ENCODE measurements at regions not wholly inside any gene's neighbourhood (a gene's known extent, or its start where the extent isn't known, plus 50 kb on each side); places are given as distances from the start of the nearest gene placed in this dataset.

GRCh38 chr18:29737620-29738019, 1304.9 kb downstream of the DSC3 start:
- Histone ChIP-seq H3K36me3 (ENCODE audit: insufficient read depth, low read length, poor library complexity, severe bottlenecking) (no peaks in the 10 kb centered on the region), H3K4me1 (ENCODE audit: insufficient read depth, low read length, poor library complexity, severe bottlenecking) (no peaks in the 10 kb centered on the region), H3K27me3 (replicated peaks; ENCODE audit: insufficient read depth, low read depth, low read length, poor library complexity) (no peaks in the 10 kb centered on the region), H3K4me3 (ENCODE audit: low read depth, low read length, poor library complexity, severe bottlenecking) (no peak overlapping the region), H3K9me3 (ENCODE audit: low read depth, low read length, poor library complexity, severe bottlenecking) (peaks cover 3% of the 10 kb centered on the region), H3K27ac (ENCODE audit: low read depth, low read length, poor library complexity, severe bottlenecking) (no peak overlapping the region)
- intact Hi-C loops (cut with micrococcal nuclease; ENCODE audit: unreplicated experiment): no loop called here
- no TSS peak for BruUV-seq (replicated peaks)
- no peak for TF ChIP-seq CTCF (conservative IDR thresholded peaks at IDR 0.05; ENCODE audit: low read depth, low read length)
- no peak for DNase-seq (ENCODE audit: low spot score)
- ChIA-PET CTCF (no interaction called here), POLR2A (ENCODE audit: low non-redundant PET) (no interaction called here)

- H3K36me3 ChIP-seq (ENCODE audit: insufficient read depth, low read length, poor library complexity, severe bottlenecking): no peaks in the 10 kb centered on the region
- H3K27me3 ChIP-seq (replicated peaks; ENCODE audit: insufficient read depth, low read depth, low read length, poor library complexity): no peaks in the 10 kb centered on the region
- no peaks in the 10 kb centered on the region for H3K4me1 ChIP-seq (ENCODE audit: insufficient read depth, low read length, poor library complexity, severe bottlenecking)
- intact Hi-C loops (cut with micrococcal nuclease; ENCODE audit: unreplicated experiment): no loop called here
- H3K9me3 ChIP-seq (ENCODE audit: low read depth, low read length, poor library complexity, severe bottlenecking): peaks cover 3% of the 10 kb centered on the region
- H3K4me3 ChIP-seq (ENCODE audit: low read depth, low read length, poor library complexity, severe bottlenecking): no peak overlapping the region
- TF ChIP-seq EZH2 (IDR thresholded peaks at IDR 0.05; ENCODE audit: borderline replicate concordance, low read depth, low read length, poor library complexity, severe bottlenecking) (no peak), CTCF (conservative IDR thresholded peaks at IDR 0.05; ENCODE audit: low read depth, low read length) (no peak)
- no peak overlapping the region for H3K27ac ChIP-seq (ENCODE audit: low read depth, low read length, poor library complexity, severe bottlenecking)
- no peak for DNase-seq (ENCODE audit: low spot score)
- ChIA-PET CTCF (no interaction called here), POLR2A (ENCODE audit: low non-redundant PET) (no interaction called here)
- no TSS peak for BruUV-seq (replicated peaks)
Measured at GRCh38 chr18:29737190-29737589, 1305.4 kb downstream of the DSC3 start.

GRCh38 chr18:29730073-29730472, 1312.5 kb downstream of the DSC3 start:
- intact Hi-C loops (cut with micrococcal nuclease; ENCODE audit: unreplicated experiment): no loop called here
- ChIA-PET POLR2A (ENCODE audit: low non-redundant PET) (no interaction called here), CTCF (no interaction called here)
- TF ChIP-seq CTCF (conservative IDR thresholded peaks at IDR 0.05; ENCODE audit: low read depth, low read length): no peak
- TF ChIP-seq EZH2 (IDR thresholded peaks at IDR 0.05; ENCODE audit: borderline replicate concordance, low read depth, low read length, poor library complexity, severe bottlenecking): no peak
- no TSS peak for BruUV-seq (replicated peaks)
- no peak for DNase-seq (ENCODE audit: low spot score)
- Histone ChIP-seq H3K36me3 (ENCODE audit: insufficient read depth, low read length, poor library complexity, severe bottlenecking) (no peaks in the 10 kb centered on the region), H3K4me1 (ENCODE audit: insufficient read depth, low read length, poor library complexity, severe bottlenecking) (no peaks in the 10 kb centered on the region), H3K27me3 (replicated peaks; ENCODE audit: insufficient read depth, low read depth, low read length, poor library complexity) (no peaks in the 10 kb centered on the region), H3K27ac (ENCODE audit: low read depth, low read length, poor library complexity, severe bottlenecking) (no peak overlapping the region), H3K4me3 (ENCODE audit: low read depth, low read length, poor library complexity, severe bottlenecking) (no peak overlapping the region), H3K9me3 (ENCODE audit: low read depth, low read length, poor library complexity, severe bottlenecking) (peaks cover 5% of the 10 kb centered on the region)

All from A673 (cell line).